Gastroesophageal sphincter (tissue), 4 donors: ENCODE measurements at regions not wholly inside any gene's neighbourhood (a gene's known extent, or its start where the extent isn't known, plus 50 kb on each side); places are given as distances from the start of the nearest gene placed in this dataset.

Experiments
- ATAC-seq: fragments of 150-250 bp; one replicate; pipeline ENCODE4 v1.9.1; 2016; ENCODE audit warnings: mild to moderate bottlenecking, moderate library complexity
- H3K27ac ChIP-seq, 4 donors: fragments of 200-600 bp; sonication (generic) in 3 of 4; 1 replicate in 3 of 4; 2 replicates in 1 of 4; pipeline ENCODE4 v1.5.1; 2016 to 2019
- H3K27me3 ChIP-seq: fragments of 200-600 bp; sonication (generic); one replicate; pipeline ENCODE4 v1.5.1; 2019
- H3K36me3 ChIP-seq, 2 donors: fragments of 200-600 bp; sonication (generic); one replicate each; pipeline ENCODE4 v1.5.1; 2019; ENCODE audit warnings: control low read depth in 1 of 2
- H3K4me1 ChIP-seq, 3 donors: fragments of 200-600 bp; sonication (generic); 1 replicate in 2 of 3; 2 replicates in 1 of 3; pipeline ENCODE4 v1.5.1; 2016 to 2019; ENCODE audit warnings: control low read depth in 2 of 3
- H3K4me3 ChIP-seq, 2 donors: fragments of 200-600 bp; sonication (generic); one replicate each; pipeline ENCODE4 v1.5.1; 2019; ENCODE audit warnings: mild to moderate bottlenecking in 1 of 2, moderate library complexity in 1 of 2
- H3K9me3 ChIP-seq, 3 donors: fragments of 200-600 bp; sonication (generic); one replicate each; pipeline ENCODE4 v1.5.1; 2017 to 2019; ENCODE audit warnings: control low read depth in 2 of 3
- CTCF ChIP-seq, 4 experiments: fragments of 200-600 bp in 2 of 4; fragments of 450-650 bp in 2 of 4; sonication (generic) in 1 of 4; IDR thresholded peaks; one replicate each; pipeline ENCODE4 v1.5.1; 2017 to 2019; ENCODE audit warnings: antibody characterized with exemption in 4 of 4, mild to moderate bottlenecking in 2 of 4, moderate library complexity in 2 of 4
- EP300 ChIP-seq: sonication (generic); formaldehyde crosslinking; IDR thresholded peaks from one replicate; pipeline ENCODE4 v1.6.1; 2017; ENCODE audit warnings: antibody characterized with exemption, mild to moderate bottlenecking
- POLR2A ChIP-seq, 2 donors: fragments of 450-650 bp; IDR thresholded peaks; one replicate each; pipeline ENCODE4 v1.6.1; 2017; ENCODE audit warnings: antibody characterized with exemption in 2 of 2, mild to moderate bottlenecking in 2 of 2, moderate library complexity in 1 of 2
- POLR2AphosphoS5 ChIP-seq: sonication (generic); formaldehyde crosslinking; IDR thresholded peaks from one replicate; pipeline ENCODE4 v1.6.1; 2017; ENCODE audit warnings: antibody characterized with exemption
- WGBS, 2 donors: methylation state at CpG; one replicate each; pipeline ENCODE4 v1.1.5; 2018; ENCODE audit warnings: low coverage in 1 of 2; 5-methylcytosine and 5-hydroxymethylcytosine counted together

GRCh38 chr22:49201046-49201970 lies 626.4 kb downstream of the BRD1 start:
- peaks cover 0 to 5% (median 0%) of the 10 kb centered on the region in 3 donors for H3K4me1 ChIP-seq
- no peak overlapping the region for H3K27ac ChIP-seq
- H3K4me3 ChIP-seq = no peak overlapping the region
- no peaks in the 10 kb centered on the region for H3K36me3 ChIP-seq
- WGBS, 2 donors = 81 to 89% methylated on average over 6 to 14 of the region's 22 CpGs
- ATAC-seq = no peak
- peaks cover 65% of the 10 kb centered on the region for H3K27me3 ChIP-seq
- TF ChIP-seq POLR2AphosphoS5 (no peak), EP300 (no peak), POLR2A (IDR thresholded peaks at IDR 0.05) (no peak)
- no peaks in the 10 kb centered on the region for H3K9me3 ChIP-seq

GRCh38 chr22:49199224-49199623 lies 628.4 kb downstream of the BRD1 start:
- no peaks in the 10 kb centered on the region for H3K9me3 ChIP-seq
- no peak for TF ChIP-seq POLR2AphosphoS5
- no peak for TF ChIP-seq EP300
- no peak for TF ChIP-seq CTCF (IDR thresholded peaks at IDR 0.05)
- no peak for TF ChIP-seq POLR2A (IDR thresholded peaks at IDR 0.05)
- 40 to 79% methylated on average over 1 to 2 of the region's 5 CpGs for WGBS, 2 donors
- H3K4me1 ChIP-seq = peaks cover 0 to 5% (median 0%) of the 10 kb centered on the region in 3 donors
- no peak overlapping the region for H3K4me3 ChIP-seq
- no peak overlapping the region for H3K27ac ChIP-seq
- H3K27me3 ChIP-seq = peaks cover 52% of the 10 kb centered on the region
- H3K36me3 ChIP-seq = no peaks in the 10 kb centered on the region
- ATAC-seq = no peak

- no peak overlapping the region for H3K4me3 ChIP-seq
- TF ChIP-seq POLR2A (IDR thresholded peaks at IDR 0.05) = no peak
- TF ChIP-seq EP300 = no peak
- TF ChIP-seq CTCF (IDR thresholded peaks at IDR 0.05) = no peak
- TF ChIP-seq POLR2AphosphoS5 = no peak
- no peak overlapping the region for H3K27ac ChIP-seq
- H3K27me3 ChIP-seq = peaks cover 52% of the 10 kb centered on the region
- no peak for ATAC-seq
- peaks cover 0 to 5% (median 0%) of the 10 kb centered on the region in 3 donors for H3K4me1 ChIP-seq
- WGBS, 2 donors = 73 to 74% methylated on average over 5 to 6 of the region's 6 CpGs
- no peaks in the 10 kb centered on the region for H3K36me3 ChIP-seq
- H3K9me3 ChIP-seq = no peaks in the 10 kb centered on the region
These were observed 629.0 kb downstream of the BRD1 start for GRCh38 chr22:49198705-49199084.

- Histone ChIP-seq H3K36me3 (no peaks in the 10 kb centered on the region), H3K4me1 (peaks cover 0 to 5% (median 0%) of the 10 kb centered on the region in 3 donors), H3K4me3 (no peak overlapping the region), H3K27me3 (peaks cover 52% of the 10 kb centered on the region), H3K27ac (no peak overlapping the region), H3K9me3 (no peaks in the 10 kb centered on the region)
- 19 to 55% methylated on average over 5 to 8 of the region's 20 CpGs for WGBS, 2 donors
- no peak for ATAC-seq
- TF ChIP-seq POLR2AphosphoS5 = no peak
- no peak for TF ChIP-seq EP300
- no peak for TF ChIP-seq POLR2A (IDR thresholded peaks at IDR 0.05)
- no peak for TF ChIP-seq CTCF (IDR thresholded peaks at IDR 0.05)
These were observed 629.5 kb downstream of the BRD1 start for GRCh38 chr22:49197986-49198704.

- peaks cover 52% of the 10 kb centered on the region for H3K27me3 ChIP-seq
These were observed 630.2 kb downstream of the BRD1 start for GRCh38 chr22:49197505-49197904.

More at GRCh38 chr22:49197505-49197904, 630.2 kb downstream of the BRD1 start:
- no peaks in the 10 kb centered on the region for H3K9me3 ChIP-seq
- peaks cover 0 to 5% (median 0%) of the 10 kb centered on the region in 3 donors for H3K4me1 ChIP-seq
- no peak for TF ChIP-seq POLR2A (IDR thresholded peaks at IDR 0.05)
- no peak for TF ChIP-seq CTCF (IDR thresholded peaks at IDR 0.05)
- TF ChIP-seq EP300 = no peak
- TF ChIP-seq POLR2AphosphoS5 = no peak
- no peaks in the 10 kb centered on the region for H3K36me3 ChIP-seq
- WGBS, 2 donors = 0% methylated on average over 2 of the region's 16 CpGs
- ATAC-seq = no peak
- no peak overlapping the region for H3K27ac ChIP-seq
- no peak overlapping the region for H3K4me3 ChIP-seq
